ENCODE measurements at regions not wholly inside any gene's neighbourhood (a gene's known extent, or its start where the extent isn't known, plus 50 kb on each side); places are given as distances from the start of the nearest gene placed in this dataset.

DNA sequence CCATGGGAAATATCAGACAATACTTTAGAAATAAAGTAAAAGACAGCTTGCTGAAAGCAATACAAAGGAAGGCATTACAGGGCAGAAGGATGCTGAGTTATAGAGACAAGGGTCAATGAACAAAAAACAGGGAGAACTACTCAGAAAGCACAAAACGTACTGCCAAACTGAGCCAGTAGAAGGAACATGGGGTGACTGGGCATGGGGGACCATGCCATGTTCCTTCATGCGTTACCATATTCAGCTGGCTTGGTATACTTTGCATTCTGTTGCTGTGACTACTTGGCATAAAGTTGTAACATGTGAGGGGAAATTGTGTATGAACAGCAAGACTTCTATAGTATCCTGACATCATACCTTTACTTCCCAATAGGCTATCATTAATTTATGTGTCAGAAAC, 358.6 kb upstream of the LYPLAL1 start:
- no peaks in the 10 kb centered on the region for H3K27me3 ChIP-seq
- TF ChIP-seq Cebpa-rat (IDR thresholded peaks at IDR 0.05) = no peak
- no peaks in the 10 kb centered on the region for H4K20me1 ChIP-seq
- H3K36me3 ChIP-seq = no peaks in the 10 kb centered on the region
- no peak overlapping the region for H3K4me3 ChIP-seq
- H3K27ac ChIP-seq = no peak overlapping the region
- H3K9ac ChIP-seq = no peak overlapping the region
- H3K4me2 ChIP-seq = no peak overlapping the region
- no peaks in the 10 kb centered on the region for H3K9me3 ChIP-seq
- H3K4me1 ChIP-seq = no peaks in the 10 kb centered on the region

DNA sequence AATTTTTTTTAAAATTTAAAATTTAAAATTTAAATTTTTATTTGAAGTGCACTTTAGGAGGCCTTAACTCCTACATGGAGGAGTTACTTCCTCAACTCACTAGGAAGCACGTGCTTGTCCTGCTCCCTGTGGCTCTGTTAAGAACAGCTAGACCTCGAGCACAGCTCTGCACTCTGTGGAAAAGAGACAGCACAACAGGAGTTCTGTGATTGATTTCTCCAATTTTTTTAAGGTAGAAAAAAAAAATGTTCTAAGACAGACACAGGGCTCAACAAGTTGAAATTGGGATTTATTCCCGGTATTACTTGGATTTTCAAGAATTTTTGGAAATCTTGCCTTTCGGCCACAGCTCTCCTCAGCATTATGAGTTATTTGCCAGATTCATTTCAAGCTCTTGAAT, 356.6 kb upstream of the LYPLAL1 start:
- TF ChIP-seq Cebpa-rat (IDR thresholded peaks at IDR 0.05) = no peak
- no peaks in the 10 kb centered on the region for H3K4me1 ChIP-seq
- H3K9me3 ChIP-seq = no peaks in the 10 kb centered on the region
- no peak overlapping the region for H3K27ac ChIP-seq
- no peaks in the 10 kb centered on the region for H4K20me1 ChIP-seq
- H3K36me3 ChIP-seq = no peaks in the 10 kb centered on the region
- no peak overlapping the region for H3K9ac ChIP-seq
- no peaks in the 10 kb centered on the region for H3K27me3 ChIP-seq
- no peak overlapping the region for H3K4me3 ChIP-seq
- no peak overlapping the region for H3K4me2 ChIP-seq

DNA sequence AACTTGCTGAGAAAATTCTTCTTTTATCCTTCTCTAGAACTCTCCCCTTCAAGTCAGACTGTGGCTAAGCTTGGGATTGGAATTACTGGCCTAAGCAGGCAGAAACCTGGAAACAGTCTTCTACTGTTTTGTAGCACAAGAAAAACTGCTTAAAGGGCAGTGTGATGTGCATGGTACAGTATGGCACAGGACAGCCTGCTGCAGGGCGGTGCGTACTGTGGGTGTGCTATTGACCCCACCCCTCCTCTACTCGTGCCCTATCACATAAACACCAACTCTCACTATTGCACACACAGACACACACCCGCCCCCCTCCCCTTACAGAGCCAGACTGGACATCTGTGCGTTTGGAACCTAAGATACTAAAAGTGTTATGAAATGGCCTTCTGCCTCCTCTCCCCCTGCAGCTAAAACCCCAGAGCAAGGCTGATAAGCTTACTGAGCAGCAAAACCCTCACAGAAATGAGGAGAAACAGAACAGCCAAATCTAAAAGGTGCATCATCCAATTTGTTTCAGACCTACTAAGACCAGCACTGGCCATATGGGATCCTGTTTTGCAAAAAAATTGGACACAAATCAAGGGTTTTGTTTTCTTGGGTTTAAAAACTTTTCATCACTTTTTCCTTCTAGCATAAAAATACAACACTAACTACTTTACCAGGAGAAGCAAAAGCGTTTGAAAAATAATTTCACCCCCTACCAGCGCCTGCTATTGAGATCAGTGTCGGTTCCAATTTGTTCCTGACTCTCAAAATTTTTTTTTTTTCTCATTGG, 355.8 kb upstream of the LYPLAL1 start:
- H3K27ac ChIP-seq = no peak overlapping the region
- no peaks in the 10 kb centered on the region for H3K9me3 ChIP-seq
- H3K4me2 ChIP-seq = no peak overlapping the region
- no peak for TF ChIP-seq Cebpa-rat (IDR thresholded peaks at IDR 0.05)
- no peaks in the 10 kb centered on the region for H3K27me3 ChIP-seq
- H3K9ac ChIP-seq = no peak overlapping the region
- H3K4me1 ChIP-seq = no peaks in the 10 kb centered on the region
- no peaks in the 10 kb centered on the region for H4K20me1 ChIP-seq
- H3K4me3 ChIP-seq = no peak overlapping the region
- H3K36me3 ChIP-seq = no peaks in the 10 kb centered on the region

DNA sequence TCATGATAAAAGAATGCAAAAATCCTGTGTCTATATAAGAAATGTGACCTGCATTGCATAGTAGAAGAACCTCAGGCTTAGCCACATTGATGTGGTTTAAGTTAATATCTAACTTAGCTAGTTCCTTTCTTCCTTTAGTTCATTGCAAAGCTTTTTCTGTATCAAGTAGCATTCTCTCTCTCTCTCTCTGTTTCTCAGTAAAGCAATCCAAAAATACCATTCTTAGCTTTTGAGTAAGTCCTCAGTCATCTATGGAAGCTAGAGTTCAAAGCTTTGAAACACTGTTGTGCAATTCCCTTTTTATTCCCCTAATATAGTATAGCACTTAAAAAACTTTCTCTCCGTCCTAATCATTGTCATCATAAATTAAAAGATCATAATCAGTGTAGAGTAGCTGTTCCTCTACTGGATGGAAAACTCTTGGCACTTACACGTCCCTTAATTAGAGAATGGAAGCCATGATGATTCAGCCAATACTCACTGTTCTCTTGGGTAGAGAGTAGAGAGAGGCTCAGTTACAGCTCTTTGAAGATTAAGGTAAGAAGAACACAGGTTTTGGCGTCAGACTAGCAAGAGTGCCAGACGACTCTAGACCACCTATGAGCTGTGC, 350.3 kb upstream of the LYPLAL1 start:
- no peaks in the 10 kb centered on the region for H3K9me3 ChIP-seq
- H4K20me1 ChIP-seq = no peaks in the 10 kb centered on the region
- H3K4me2 ChIP-seq = no peak overlapping the region
- no peak overlapping the region for H3K4me3 ChIP-seq
- no peak overlapping the region for H3K9ac ChIP-seq
- no peaks in the 10 kb centered on the region for H3K27me3 ChIP-seq
- no peak for TF ChIP-seq Cebpa-rat (IDR thresholded peaks at IDR 0.05)
- H3K4me1 ChIP-seq = no peaks in the 10 kb centered on the region
- H3K27ac ChIP-seq = no peak overlapping the region
- H3K36me3 ChIP-seq = no peaks in the 10 kb centered on the region

DNA sequence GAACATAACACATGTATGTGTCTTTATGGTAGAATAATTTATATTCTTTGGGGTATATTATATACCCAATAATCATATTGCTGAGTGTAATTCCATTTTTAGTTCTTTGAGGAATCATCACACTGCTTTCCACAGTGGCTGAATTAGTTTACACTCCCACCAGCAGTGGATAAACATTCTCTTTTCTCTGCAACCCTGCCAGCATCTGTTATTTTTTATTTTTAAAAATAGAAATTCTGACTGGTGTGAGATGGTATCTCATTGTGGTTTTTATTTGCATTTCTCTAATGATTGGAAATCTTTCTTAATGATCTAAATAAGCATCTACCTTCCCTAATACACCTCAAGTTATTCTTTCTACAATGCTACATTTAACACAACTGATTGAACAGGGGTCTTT, 346.2 kb upstream of the LYPLAL1 start:
- no peak for TF ChIP-seq Cebpa-rat (IDR thresholded peaks at IDR 0.05)
- H3K36me3 ChIP-seq = no peaks in the 10 kb centered on the region

DNA sequence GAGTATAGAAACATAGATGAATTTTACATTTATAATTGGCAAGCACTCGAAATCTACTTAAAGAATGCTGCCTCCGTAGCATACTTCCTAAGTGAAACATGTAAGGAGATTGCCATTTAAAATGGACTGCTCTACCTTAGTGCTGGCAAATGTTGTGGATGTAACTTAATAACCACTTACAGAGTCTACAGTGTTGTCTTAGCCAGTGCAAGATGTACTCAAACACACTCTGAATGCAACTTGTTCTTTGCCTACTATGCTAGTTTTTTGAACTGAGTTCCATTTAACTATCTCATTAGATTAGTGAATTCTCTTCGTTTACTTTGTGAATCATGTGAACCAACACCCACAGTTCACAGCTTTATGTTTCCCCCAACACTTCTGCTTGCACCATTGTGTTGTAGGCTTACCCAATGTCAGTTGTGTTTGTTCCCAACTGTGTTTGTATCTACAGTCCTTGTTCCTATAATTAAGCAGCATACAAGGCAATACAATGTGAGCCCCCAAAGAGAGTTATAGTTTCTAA, 345.5 kb upstream of the LYPLAL1 start:
- no peak for TF ChIP-seq Cebpa-rat (IDR thresholded peaks at IDR 0.05)
- Histone ChIP-seq H3K9me3 (no peaks in the 10 kb centered on the region), H3K4me1 (no peaks in the 10 kb centered on the region), H4K20me1 (no peaks in the 10 kb centered on the region), H3K4me3 (no peak overlapping the region), H3K27ac (no peak overlapping the region), H3K36me3 (no peaks in the 10 kb centered on the region), H3K4me2 (no peak overlapping the region), H3K9ac (no peak overlapping the region), H3K27me3 (no peaks in the 10 kb centered on the region)

More for the DNA sequence above, 346.2 kb upstream of the LYPLAL1 start:
- H3K9ac ChIP-seq = no peak overlapping the region
- H3K4me2 ChIP-seq = no peak overlapping the region
- no peaks in the 10 kb centered on the region for H3K9me3 ChIP-seq
- no peaks in the 10 kb centered on the region for H3K27me3 ChIP-seq
- H3K4me3 ChIP-seq = no peak overlapping the region
- H3K4me1 ChIP-seq = no peaks in the 10 kb centered on the region
- no peaks in the 10 kb centered on the region for H4K20me1 ChIP-seq
- H3K27ac ChIP-seq = no peak overlapping the region

DNA sequence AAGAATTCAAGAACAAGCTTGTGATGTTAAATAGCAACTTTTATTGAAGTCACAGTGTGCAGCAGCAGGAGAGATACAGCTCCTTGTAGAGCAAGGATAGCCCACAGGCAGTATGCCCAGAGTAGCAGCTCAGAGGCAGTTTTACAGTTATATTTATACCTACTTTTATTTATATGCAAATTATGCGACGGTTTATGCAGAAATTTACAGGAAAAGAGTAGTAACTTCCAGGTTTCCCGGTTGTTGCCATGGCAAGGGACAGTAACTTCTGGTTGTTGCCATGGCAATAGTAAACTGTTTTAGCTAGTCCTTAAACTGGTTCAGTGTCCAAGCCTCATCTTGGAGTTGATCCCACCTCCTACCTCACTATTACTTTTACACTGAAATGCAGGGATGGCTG, 344.6 kb upstream of the LYPLAL1 start:
- H3K9me3 ChIP-seq = no peaks in the 10 kb centered on the region
- no peak overlapping the region for H3K4me3 ChIP-seq
- no peak overlapping the region for H3K4me2 ChIP-seq
- H3K4me1 ChIP-seq = no peaks in the 10 kb centered on the region
- H3K9ac ChIP-seq = no peak overlapping the region
- no peaks in the 10 kb centered on the region for H4K20me1 ChIP-seq
- no peak overlapping the region for H3K27ac ChIP-seq
- TF ChIP-seq Cebpa-rat (IDR thresholded peaks at IDR 0.05) = no peak
- H3K27me3 ChIP-seq = no peaks in the 10 kb centered on the region
- no peaks in the 10 kb centered on the region for H3K36me3 ChIP-seq

DNA sequence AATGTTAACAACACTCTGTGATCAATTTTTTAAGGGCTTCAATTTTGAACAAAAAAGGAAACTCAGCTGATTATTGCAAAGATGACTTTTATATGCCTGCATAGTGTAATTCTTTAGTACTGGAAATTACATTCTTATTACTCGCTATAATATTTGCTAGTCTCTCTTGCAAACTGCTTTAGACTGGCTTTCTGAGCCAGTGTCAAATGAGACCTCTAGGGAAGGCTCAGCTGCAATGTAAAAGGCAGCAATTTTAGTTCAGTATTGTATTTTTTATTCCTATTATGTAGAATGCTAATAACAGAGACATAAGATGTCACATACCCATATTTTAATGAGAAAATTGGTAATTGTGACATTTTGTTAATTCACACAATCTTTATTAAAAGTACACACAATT, 338.1 kb upstream of the LYPLAL1 start:
- no peak overlapping the region for H3K4me3 ChIP-seq

DNA sequence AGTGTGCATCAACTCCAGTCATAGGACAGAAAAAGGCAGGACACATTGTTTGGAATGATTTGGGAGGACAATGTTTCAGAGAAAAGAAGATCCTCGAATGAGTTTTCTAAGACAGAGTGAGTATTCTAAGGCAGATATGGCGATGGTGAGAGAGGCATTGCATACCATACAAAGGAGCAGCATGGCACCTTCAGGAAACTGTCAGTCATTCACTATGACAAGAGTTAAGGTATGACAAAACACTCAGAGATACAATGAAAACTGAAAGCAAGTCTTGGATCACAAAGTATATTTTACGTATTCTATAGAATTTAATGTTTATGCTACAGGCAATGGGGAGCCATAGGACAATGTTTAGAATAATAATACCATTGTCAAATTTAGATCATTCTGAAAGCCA, 337.4 kb upstream of the LYPLAL1 start:
- Histone ChIP-seq H3K36me3 (no peaks in the 10 kb centered on the region), H3K9me3 (no peaks in the 10 kb centered on the region), H3K27ac (no peak overlapping the region), H4K20me1 (no peaks in the 10 kb centered on the region), H3K4me2 (no peak overlapping the region), H3K4me1 (no peaks in the 10 kb centered on the region), H3K4me3 (no peak overlapping the region), H3K27me3 (no peaks in the 10 kb centered on the region), H3K9ac (no peak overlapping the region)
- TF ChIP-seq Cebpa-rat (IDR thresholded peaks at IDR 0.05) = no peak

More for the DNA sequence above, 338.1 kb upstream of the LYPLAL1 start:
- no peak overlapping the region for H3K9ac ChIP-seq
- H3K4me2 ChIP-seq = no peak overlapping the region
- no peaks in the 10 kb centered on the region for H4K20me1 ChIP-seq
- H3K9me3 ChIP-seq = no peaks in the 10 kb centered on the region
- H3K27me3 ChIP-seq = no peaks in the 10 kb centered on the region
- H3K36me3 ChIP-seq = no peaks in the 10 kb centered on the region
- no peaks in the 10 kb centered on the region for H3K4me1 ChIP-seq
- TF ChIP-seq Cebpa-rat (IDR thresholded peaks at IDR 0.05) = no peak
- no peak overlapping the region for H3K27ac ChIP-seq

DNA sequence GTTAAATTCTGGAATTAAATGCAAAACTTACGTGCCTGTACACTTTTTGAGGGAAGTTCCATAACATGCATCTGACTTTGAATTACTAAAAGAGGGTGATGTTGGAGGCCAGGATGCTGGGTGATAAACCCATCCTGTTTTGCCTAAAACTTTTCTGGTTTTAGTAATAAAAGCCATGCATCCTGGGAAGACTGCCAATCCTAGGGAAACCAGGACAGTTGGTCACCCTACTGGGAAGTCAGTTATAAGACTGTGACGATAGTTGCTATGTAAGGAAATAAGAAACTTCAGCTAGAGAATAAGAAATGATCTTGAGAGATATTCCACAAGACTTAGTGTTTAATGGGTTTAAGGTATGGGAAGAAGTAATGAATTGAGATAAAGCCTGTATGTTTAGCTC, 336.6 kb upstream of the LYPLAL1 start:
- TF ChIP-seq Cebpa-rat (IDR thresholded peaks at IDR 0.05) = no peak
- Histone ChIP-seq H3K4me3 (no peak overlapping the region), H3K4me1 (no peaks in the 10 kb centered on the region), H3K27ac (no peak overlapping the region), H3K27me3 (no peaks in the 10 kb centered on the region), H3K9ac (no peak overlapping the region), H3K36me3 (no peaks in the 10 kb centered on the region), H3K9me3 (no peaks in the 10 kb centered on the region), H4K20me1 (no peaks in the 10 kb centered on the region), H3K4me2 (no peak overlapping the region)
